ENCODE measurements at regions not wholly inside any gene's neighbourhood (a gene's known extent, or its start where the extent isn't known, plus 50 kb on each side); places are given as distances from the start of the nearest gene placed in this dataset.

- no peak for TF ChIP-seq POLR2A (IDR thresholded peaks at IDR 0.05; ENCODE audit: low read depth, low read length)
- no peak for TF ChIP-seq TAF1 (IDR thresholded peaks at IDR 0.05; ENCODE audit: borderline replicate concordance, low read depth, low read length)
Observed at GRCh38 chr9:110093417-110093816, 114.5 kb downstream of the C9orf152 start.

All from GM12892 (cell line).